Erythroblast (primary cell): ENCODE measurements at regions not wholly inside any gene's neighbourhood (a gene's known extent, or its start where the extent isn't known, plus 50 kb on each side); places are given as distances from the start of the nearest gene placed in this dataset.

Experiments used
- DNase-seq, 2 experiments: peaks; one replicate each; lab custom pipeline; 2025; lab: John Stamatoyannopoulos, UW
- GATA1 ChIP-seq: IDR thresholded peaks from 2 replicates; pipeline ENCODE4 v1.6.1; 2011; ENCODE audit warnings: low read depth, mild to moderate bottlenecking, control low read depth, low read length, moderate library complexity
- POLR2A ChIP-seq: IDR thresholded peaks from 2 replicates; pipeline ENCODE4 v1.6.1; 2011; ENCODE audit warnings: mild to moderate bottlenecking, low read length

DNA sequence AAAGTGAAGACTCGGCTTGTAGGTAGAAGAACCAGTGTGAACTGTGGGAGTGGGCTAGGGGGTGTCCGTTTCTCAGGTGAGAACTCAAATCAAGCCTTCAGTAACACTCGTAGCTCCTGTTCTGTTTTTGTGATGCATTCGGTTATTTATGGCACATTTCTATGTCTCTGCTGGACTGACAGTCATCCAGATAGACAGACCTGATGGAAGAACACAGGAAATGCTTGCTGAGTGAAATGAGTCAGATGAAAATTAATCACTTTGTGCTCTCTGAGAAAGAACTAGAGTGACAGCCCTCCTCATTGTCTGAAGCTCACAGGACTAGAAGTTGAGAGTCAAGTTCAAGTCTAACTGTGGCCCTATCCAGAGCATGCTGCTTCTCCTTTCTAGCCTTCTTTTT lies 360.1 kb upstream of the PLXNA2 start:
- DNase-seq = no peak

DNA sequence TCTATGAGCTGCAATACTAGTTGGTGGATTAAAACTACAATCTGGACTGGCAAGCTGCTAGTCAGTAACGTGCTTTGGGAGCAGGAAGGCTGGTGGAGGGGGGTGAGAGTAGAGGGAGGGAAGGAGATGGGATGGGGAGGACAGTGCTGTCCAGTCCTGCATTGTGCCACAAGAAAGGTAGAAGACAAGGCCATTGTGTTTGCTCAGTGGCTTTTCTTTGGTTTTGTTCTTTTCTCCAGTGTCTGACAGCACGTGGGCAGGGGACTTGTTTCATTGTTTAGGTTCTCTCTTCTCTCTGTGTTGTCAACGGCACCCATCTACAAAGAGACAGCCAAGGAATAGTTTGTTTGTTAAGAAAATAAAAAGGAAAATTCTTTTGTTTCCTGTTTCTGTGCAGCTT lies 362.8 kb upstream of the PLXNA2 start:
- TF ChIP-seq GATA1 = no peak
- no peak for TF ChIP-seq POLR2A
- no peak for DNase-seq

More for the DNA sequence above, 360.1 kb upstream of the PLXNA2 start:
- TF ChIP-seq POLR2A (no peak), GATA1 (no peak)

DNA sequence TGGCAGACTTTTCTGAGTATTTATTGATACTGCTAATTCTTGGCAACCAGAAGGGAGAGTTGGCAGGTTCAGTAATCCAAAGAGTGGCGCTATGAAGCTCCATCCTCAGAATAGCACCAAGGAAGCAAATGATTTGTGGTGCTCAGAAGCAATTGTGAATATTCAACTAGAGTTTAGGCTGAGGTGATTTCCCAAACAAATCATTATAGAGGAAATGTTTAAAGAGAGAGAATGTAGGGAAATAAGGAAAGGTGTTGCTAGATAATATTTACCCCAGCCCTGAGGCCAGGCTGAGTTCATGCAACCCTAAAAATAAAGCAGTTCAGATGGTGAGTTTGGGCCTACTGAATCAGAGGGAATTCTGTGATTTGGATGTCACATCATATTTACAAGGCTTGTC lies 363.4 kb upstream of the PLXNA2 start:
- no peak for DNase-seq
- TF ChIP-seq POLR2A = no peak
- no peak for TF ChIP-seq GATA1

DNA sequence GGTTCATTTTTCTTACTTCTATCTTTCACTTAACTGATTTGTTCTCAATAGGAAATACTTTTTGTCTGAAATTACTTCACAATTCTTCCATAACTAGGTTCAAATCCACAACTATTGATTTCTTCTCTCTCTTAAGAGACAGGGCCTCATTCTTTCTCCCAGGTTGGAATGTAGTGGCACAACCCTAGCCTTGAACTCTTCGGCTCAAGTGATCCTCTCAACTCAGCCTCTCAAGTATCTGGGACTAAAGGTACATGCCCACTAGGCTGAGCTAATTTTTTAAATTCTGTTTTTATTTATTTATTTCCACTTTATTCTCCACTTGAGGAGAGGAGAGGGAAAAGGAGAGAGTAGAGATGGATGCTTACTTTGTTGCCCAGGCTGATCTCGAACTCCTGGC lies 370.4 kb upstream of the PLXNA2 start:
- DNase-seq = no peak
- TF ChIP-seq POLR2A (no peak), GATA1 (no peak)

GRCh38 chr1:208615371-208615770 lies 371.2 kb upstream of the PLXNA2 start:
- DNase-seq = no peak
- TF ChIP-seq POLR2A = no peak
- no peak for TF ChIP-seq GATA1

GRCh38 chr1:208616776-208617175 lies 372.6 kb upstream of the PLXNA2 start:
- DNase-seq = no peak

DNA sequence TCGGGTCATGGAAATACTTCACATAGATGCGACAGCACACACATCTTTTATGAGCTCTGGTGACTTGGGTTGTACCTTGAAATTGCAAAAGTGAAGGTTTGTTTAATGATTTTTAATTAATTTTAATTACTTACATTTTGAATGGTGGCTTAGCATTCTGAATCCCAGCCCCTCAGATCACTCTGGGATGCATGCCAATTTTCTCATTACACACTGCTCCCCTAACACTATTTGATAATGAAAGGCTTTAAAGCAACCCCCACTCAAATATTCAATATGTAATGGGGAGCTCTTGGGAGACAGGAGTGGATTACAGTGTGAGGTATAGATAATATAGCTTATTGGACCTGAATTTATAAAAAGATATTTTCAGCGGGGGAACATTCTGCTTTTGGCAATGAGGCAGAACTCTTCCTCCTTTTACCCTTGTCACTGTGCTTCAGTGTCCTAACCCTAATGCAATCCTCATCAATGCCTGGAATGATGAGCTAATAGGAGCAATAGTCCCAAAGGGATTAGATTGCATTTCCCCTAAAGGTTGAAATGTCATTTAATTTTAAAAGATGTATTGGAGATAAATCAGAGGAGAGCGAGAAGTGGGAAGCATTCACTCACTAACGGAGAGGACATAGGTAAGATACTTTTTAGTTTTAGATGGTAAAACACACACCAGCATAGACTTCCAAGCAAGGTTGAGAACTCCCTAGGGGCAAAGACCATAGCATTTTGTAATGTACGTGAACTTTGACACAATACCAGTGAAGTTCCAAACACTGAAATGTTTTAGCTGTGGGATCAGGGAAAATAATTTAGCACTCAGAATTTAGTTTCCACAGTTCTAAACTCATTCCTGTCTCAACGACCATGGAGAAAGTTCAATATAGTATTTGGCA lies 384.1 kb upstream of the PLXNA2 start:
- no peak for TF ChIP-seq GATA1
- TF ChIP-seq POLR2A = no peak
- no peak for DNase-seq

More at GRCh38 chr1:208616776-208617175, 372.6 kb upstream of the PLXNA2 start:
- TF ChIP-seq POLR2A (no peak), GATA1 (no peak)

DNA sequence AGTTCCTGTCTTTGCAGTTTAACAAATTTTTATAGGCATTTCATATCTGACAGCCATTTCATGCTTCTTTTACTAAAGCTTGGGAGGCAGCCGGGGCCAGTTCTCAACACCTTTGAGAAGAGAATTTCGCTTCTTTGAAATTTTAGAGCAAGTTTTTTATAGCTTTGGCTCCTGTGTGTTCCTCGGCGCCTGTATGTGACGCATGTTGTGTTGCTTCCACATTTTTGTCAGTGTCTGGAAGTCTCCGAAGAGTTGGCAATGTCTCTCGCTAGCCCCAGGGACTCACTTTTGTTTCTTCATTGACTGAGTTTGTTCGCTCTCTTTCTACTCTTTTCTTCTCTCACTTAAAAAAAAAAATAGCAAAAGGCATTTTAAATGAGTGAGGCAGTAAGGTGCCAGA lies 386.9 kb upstream of the PLXNA2 start:
- TF ChIP-seq GATA1 (no peak), POLR2A (no peak)

GRCh38 chr1:208631506-208631905 lies 387.3 kb upstream of the PLXNA2 start:
- no peak for TF ChIP-seq POLR2A
- TF ChIP-seq GATA1 = no peak
- no peak for DNase-seq

More for the DNA sequence above, 386.9 kb upstream of the PLXNA2 start:
- DNase-seq = no peak

DNA sequence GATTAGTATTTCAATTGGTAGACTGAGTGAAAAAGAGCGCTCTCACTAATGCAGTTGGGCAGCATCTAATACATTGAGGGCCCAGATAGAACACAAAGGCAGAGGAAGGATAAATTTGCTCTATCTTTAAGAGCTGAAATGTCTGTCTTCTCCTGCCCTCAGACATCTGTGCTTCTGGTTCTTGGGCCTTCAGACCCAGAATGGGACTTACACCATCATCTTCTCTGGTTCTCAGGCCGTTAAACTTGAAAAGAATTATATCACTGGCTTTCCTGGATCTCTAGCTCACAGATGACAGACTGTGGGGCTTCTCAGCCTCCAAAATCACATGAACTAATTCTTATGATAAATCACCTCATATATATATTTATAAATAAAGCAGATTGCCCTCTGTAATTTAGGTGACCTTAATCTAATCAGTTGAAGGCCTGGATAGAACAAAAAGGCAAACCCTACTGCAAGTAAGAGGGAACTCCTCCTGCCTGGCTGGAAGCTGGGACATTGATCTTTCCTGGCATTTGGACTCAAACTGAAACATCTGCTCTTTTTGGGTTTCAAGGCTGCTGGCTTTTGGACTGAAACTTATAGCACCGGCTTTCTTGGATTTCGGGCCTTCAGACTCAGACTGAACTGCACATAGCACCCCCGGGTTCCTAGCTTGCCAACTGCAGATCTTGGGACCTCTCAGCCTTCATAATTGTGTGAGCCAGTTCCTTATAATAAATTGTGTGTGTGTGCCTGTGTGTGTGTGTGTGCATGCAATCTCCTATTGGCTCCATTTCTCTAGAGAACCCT lies 390.4 kb upstream of the PLXNA2 start:
- TF ChIP-seq GATA1 (no peak), POLR2A (no peak)
- no peak for DNase-seq

DNA sequence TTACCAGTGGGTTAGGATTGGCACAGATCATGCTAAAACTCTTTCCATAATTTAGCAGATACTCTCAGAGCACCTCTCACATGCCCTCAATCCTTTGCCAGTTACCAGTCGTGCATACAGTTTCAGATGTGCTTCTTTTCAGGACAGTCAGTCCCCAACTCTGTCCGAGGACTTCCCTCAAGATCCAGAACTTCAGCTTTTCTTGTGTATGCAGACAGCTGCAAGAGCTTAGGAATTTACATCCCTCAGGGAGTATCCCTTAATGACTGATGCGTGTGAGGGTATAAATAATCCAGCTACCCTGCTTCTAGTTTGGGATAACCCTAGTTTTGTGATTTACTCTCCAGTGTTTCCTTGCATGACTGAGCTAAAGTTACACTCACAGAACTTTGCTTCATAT lies 393.0 kb upstream of the PLXNA2 start:
- TF ChIP-seq POLR2A (no peak), GATA1 (no peak)
- no peak for DNase-seq

- TF ChIP-seq GATA1 (no peak), POLR2A (no peak)
- DNase-seq = no peak
These were observed 395.2 kb upstream of the PLXNA2 start for GRCh38 chr1:208639382-208639781.

DNA sequence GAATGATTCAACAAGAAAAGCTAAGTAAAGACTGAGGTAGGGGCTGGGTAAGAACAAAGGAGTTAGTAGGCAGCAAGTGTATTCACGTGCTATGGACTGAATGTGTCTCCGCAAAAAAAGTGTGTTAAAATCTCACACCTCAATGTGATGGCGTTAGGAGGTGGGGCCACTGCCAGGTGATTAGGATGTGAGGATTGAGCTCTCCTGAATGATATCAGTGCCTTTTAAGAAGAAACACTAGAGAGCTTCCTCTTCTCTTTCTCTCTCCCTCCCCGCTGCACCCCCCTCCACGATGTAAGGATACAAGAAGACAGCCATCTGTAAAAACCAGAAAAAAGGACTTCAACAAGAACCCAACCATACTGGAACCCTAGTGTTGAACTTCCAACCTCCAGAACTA lies 396.1 kb upstream of the PLXNA2 start:
- DNase-seq = no peak
- TF ChIP-seq POLR2A = no peak
- TF ChIP-seq GATA1 = no peak
